Peyer's patch (tissue), 4 donors: ENCODE measurements at regions not wholly inside any gene's neighbourhood (a gene's known extent, or its start where the extent isn't known, plus 50 kb on each side); places are given as distances from the start of the nearest gene placed in this dataset.

ENCODE experiments used
- DNase-seq, 3 donors: peaks; one replicate each; pipeline ENCODE4 v3.0.0-alpha.2; 2017 to 2019
- H3K27ac ChIP-seq, 4 donors: fragments of 200-600 bp; sonication (generic); one replicate each; pipeline ENCODE4 v1.5.1; 2016 to 2019
- H3K27me3 ChIP-seq, 2 donors: fragments of 200-600 bp; sonication (generic); one replicate each; pipeline ENCODE4 v1.5.1; 2019
- H3K36me3 ChIP-seq, 3 donors: fragments of 200-600 bp; sonication (generic); one replicate each; pipeline ENCODE4 v1.5.1; 2016 to 2019
- H3K4me1 ChIP-seq, 4 donors: fragments of 200-600 bp; sonication (generic); one replicate each; pipeline ENCODE4 v1.5.1; 2016 to 2019
- H3K4me3 ChIP-seq, 4 donors: fragments of 200-600 bp; sonication (generic); 1 replicate in 3 of 4; 2 replicates in 1 of 4; pipeline ENCODE4 v1.5.1; 2016 to 2019; ENCODE audit warnings: mild to moderate bottlenecking in 1 of 4
- H3K9me3 ChIP-seq, 4 donors: fragments of 200-600 bp; sonication (generic); one replicate each; pipeline ENCODE4 v1.5.1; 2016 to 2019; ENCODE audit warnings: mild to moderate bottlenecking in 1 of 4
- POLR2A ChIP-seq, 2 donors: fragments of 450-650 bp; IDR thresholded peaks; one replicate each; pipeline ENCODE4 v1.5.1; 2017; ENCODE audit warnings: antibody characterized with exemption in 2 of 2, mild to moderate bottlenecking in 2 of 2, moderate library complexity in 2 of 2
- TF ChIP-seq, protein P1 (sequence below), 6 experiments: fragments of 450-650 bp in 4 of 6; fragments of 200-600 bp in 2 of 6; sonication (generic) in 1 of 6; IDR thresholded peaks; one replicate each; pipeline ENCODE4 v1.5.1; 2017 to 2019; ENCODE audit warnings: antibody characterized with exemption in 6 of 6, mild to moderate bottlenecking in 3 of 6, moderate library complexity in 1 of 6

DNA sequence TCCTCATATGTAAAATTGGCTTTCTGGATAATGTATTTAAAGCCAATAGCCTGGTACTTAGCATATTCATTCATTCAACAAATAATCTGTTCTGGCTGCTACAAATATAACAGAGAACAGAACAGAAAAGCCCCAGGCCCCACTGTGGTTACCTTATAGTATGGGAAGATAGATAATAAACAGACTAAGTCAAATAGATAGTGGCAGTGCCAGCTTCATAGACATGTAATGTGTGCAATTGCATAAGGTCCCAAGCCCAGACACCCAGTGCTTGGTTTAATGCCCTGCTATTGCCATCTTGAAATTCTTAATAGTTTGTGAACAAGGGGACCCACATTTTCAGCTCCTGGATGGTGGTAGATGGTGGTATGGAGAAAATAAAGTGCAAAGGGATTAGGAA, 320.2 kb upstream of the USP15 start:
- Histone ChIP-seq H3K27ac (no peak overlapping the region), H3K4me3 (no peak overlapping the region), H3K27me3 (no peaks in the 10 kb centered on the region), H3K9me3 (no peaks in the 10 kb centered on the region), H3K4me1 (no peaks in the 10 kb centered on the region), H3K36me3 (no peaks in the 10 kb centered on the region)
- TF ChIP-seq, protein P1, sequence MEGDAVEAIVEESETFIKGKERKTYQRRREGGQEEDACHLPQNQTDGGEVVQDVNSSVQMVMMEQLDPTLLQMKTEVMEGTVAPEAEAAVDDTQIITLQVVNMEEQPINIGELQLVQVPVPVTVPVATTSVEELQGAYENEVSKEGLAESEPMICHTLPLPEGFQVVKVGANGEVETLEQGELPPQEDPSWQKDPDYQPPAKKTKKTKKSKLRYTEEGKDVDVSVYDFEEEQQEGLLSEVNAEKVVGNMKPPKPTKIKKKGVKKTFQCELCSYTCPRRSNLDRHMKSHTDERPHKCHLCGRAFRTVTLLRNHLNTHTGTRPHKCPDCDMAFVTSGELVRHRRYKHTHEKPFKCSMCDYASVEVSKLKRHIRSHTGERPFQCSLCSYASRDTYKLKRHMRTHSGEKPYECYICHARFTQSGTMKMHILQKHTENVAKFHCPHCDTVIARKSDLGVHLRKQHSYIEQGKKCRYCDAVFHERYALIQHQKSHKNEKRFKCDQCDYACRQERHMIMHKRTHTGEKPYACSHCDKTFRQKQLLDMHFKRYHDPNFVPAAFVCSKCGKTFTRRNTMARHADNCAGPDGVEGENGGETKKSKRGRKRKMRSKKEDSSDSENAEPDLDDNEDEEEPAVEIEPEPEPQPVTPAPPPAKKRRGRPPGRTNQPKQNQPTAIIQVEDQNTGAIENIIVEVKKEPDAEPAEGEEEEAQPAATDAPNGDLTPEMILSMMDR (IDR thresholded peaks at IDR 0.05) = no peak
- no peak for DNase-seq

DNA sequence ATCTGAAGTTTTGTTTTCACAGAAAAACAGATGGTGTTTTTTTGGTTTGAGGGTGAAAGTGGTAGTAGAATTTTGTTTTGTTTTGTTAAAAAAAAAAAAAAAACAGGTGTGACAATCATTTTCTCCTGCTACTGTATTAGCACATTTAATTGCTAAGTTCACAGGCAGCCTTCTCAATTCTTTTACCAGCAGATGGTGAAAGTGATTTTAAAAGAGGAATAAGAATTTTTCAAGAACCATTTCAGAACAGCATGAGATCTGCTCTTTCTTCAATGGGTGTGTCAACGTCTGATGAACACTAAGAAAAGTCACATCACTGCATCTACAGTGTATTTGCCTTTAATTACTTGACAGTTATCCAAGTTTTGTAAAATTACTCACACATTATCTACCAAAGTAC, 303.7 kb upstream of the USP15 start:
- H3K4me3 ChIP-seq = no peak overlapping the region
- DNase-seq = no peak
- no peak for TF ChIP-seq POLR2A (IDR thresholded peaks at IDR 0.05)
- TF ChIP-seq, protein P1 (IDR thresholded peaks at IDR 0.05) = no peak

DNA sequence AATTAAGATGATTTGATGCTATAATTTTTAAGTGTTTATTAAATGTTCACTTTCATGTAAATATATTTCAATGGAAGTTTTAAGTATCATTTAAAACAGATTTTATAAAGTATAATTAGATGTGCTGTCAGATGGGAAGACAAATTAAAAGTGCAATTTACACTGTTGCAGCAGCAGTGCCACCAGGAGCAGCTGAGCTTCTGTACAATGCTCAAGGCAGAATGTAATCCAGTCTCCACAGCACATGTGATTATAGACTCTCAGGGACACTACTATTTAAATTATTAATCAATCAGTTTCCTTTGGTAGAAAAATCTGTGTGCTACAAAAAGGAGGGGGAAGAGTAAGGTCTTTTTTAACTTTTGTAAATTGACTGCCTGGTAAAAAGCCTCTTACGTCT, 285.7 kb upstream of the USP15 start:
- TF ChIP-seq POLR2A (IDR thresholded peaks at IDR 0.05) = no peak
- TF ChIP-seq, protein P1 (IDR thresholded peaks at IDR 0.05) = no peak
- DNase-seq = no peak
- Histone ChIP-seq H3K4me3 (no peak overlapping the region), H3K27ac (no peak overlapping the region), H3K27me3 (no peaks in the 10 kb centered on the region), H3K36me3 (no peaks in the 10 kb centered on the region), H3K9me3 (no peaks in the 10 kb centered on the region), H3K4me1 (no peaks in the 10 kb centered on the region)

More for the DNA sequence above, 303.7 kb upstream of the USP15 start:
- no peak overlapping the region for H3K27ac ChIP-seq
- H3K27me3 ChIP-seq = no peaks in the 10 kb centered on the region
- no peaks in the 10 kb centered on the region for H3K4me1 ChIP-seq
- no peaks in the 10 kb centered on the region for H3K9me3 ChIP-seq
- no peaks in the 10 kb centered on the region for H3K36me3 ChIP-seq

- Histone ChIP-seq H3K4me3 (no peak overlapping the region), H3K9me3 (no peaks in the 10 kb centered on the region), H3K27ac (no peak overlapping the region), H3K4me1 (no peaks in the 10 kb centered on the region), H3K36me3 (no peaks in the 10 kb centered on the region), H3K27me3 (no peaks in the 10 kb centered on the region)
- DNase-seq = no peak
- no peak for TF ChIP-seq POLR2A (IDR thresholded peaks at IDR 0.05)
Observed at GRCh38 chr12:61985830-61986229, 274.4 kb upstream of the USP15 start.

- Histone ChIP-seq H3K9me3 (no peaks in the 10 kb centered on the region), H3K4me1 (no peaks in the 10 kb centered on the region), H3K27ac (no peak overlapping the region), H3K36me3 (no peaks in the 10 kb centered on the region), H3K4me3 (no peak overlapping the region), H3K27me3 (no peaks in the 10 kb centered on the region)
- no peak for DNase-seq
- no peak for TF ChIP-seq POLR2A (IDR thresholded peaks at IDR 0.05)
- TF ChIP-seq, protein P1 (IDR thresholded peaks at IDR 0.05) = no peak
Observed at GRCh38 chr12:61987173-61987572, 273.0 kb upstream of the USP15 start.

DNA sequence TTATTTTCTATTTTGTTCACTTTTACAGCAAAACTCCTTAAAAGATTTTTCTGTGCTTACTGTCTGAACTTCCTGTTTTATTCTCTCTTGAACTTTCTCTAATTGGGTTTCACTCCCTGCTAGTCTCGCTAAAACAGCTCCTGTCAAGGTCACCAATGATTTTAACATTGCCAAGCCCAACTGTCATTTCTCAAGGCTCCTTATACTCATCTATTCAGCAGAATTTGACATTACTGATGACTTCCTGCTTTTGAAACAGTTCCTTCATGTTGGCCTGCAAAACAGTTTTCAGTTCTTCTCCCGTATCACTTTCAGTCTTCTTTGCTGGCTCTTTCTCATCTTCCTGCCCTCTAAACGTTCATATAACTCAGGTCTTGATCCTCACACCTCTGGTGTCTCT, 268.5 kb upstream of the USP15 start:
- TF ChIP-seq, protein P1 (IDR thresholded peaks at IDR 0.05) = no peak
- no peak for TF ChIP-seq POLR2A (IDR thresholded peaks at IDR 0.05)
- Histone ChIP-seq H3K9me3 (no peaks in the 10 kb centered on the region), H3K4me3 (no peak overlapping the region), H3K36me3 (no peaks in the 10 kb centered on the region), H3K27ac (no peak overlapping the region), H3K27me3 (no peaks in the 10 kb centered on the region), H3K4me1 (no peaks in the 10 kb centered on the region)
- DNase-seq = no peak
